HG02678 (cell line): ENCODE measurements at regions not wholly inside any gene's neighbourhood (a gene's known extent, or its start where the extent isn't known, plus 50 kb on each side); places are given as distances from the start of the nearest gene placed in this dataset.

Source experiments
- ATAC-seq: cut with Tn5 transposase; IDR thresholded peaks from one replicate; pipeline ENCODE4 v1.9.1; 2021; ENCODE audit warnings: mild to moderate bottlenecking, moderate library complexity; ENCODE audit not compliant: unreplicated experiment

DNA sequence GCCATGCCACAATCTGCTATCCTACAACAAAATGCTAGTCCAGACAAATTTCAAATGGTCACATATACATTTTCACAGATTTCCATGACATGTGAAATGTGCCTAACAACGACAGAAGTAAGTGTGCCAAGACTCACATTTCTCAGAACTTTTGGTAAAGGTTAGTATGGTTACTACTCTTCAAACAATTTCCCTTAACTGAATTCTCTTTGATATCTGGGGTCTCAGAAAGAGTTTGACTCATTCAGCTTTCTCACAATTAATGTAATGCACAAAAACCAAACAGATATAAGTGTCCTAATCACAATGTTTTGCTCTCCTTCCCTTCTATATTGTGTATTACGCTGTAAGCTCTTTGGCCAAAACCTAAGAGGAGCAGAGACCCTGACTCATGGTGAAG lies 122.4 kb upstream of the LEF1 start:
- ATAC-seq = no peak

DNA sequence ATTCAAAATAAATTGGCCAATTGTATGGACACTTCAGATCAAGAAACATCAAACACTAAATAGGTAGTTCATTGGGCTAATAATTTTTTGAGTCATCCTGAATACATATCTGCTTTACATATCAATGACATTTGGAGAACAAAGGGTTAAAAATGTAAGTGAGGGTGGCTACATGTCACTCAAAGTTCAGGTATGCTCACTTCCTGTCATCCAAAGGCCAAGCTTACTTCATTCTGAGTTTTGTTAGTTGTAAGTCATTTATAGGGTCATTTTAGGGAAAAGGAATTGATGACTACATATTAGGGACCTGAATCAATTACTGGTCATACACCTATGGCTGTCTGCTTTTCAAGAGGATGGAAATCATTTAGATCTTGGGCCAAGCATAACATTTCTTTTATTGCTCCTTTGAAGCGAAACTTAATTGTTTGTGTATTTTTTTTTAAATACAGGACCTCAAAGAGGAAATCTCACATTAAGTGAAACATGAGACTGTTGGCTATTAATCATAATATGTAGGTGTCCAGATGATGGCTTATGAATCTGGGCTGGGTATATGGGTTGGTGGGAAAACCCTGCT lies 119.2 kb upstream of the LEF1 start:
- ATAC-seq = no peak

DNA sequence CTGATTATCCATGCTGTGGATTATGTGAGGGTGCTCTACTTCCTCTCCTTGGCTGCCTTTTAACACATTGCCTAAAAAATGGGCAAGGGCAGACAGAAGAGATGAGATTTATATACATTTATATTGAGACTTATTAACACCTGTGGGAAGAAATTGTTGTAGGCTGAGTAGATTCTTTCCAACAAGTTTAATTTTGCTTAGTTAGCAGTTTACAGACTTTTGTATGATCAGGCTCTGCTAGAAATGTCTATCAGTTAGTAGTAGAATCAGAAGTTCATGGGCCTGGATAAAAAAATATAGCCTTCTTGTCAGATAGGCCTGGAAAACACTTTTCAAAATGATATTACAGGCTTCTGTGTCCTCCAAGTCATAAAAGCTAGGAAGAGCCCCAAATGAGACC lies 111.3 kb upstream of the LEF1 start:
- no peak for ATAC-seq

DNA sequence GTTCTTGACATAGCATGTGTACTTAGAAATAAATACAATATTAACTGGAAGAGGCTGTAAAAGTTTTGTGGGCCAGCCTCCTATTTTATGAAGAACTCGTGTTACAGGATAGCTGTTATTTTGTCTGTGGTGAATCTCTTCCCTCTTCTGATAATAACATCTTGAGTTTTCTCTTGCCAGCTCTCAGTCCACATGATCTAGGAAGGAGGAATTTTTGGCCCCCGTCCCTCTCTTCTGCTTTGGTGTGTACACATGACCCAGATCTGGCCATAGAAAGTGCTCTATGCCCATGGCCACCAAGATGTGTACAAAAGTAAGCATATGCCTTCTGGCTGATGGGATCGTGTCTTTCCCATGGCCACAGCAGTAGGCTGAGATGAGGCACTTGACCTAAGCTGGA lies 108.0 kb upstream of the LEF1 start:
- ATAC-seq = no peak

DNA sequence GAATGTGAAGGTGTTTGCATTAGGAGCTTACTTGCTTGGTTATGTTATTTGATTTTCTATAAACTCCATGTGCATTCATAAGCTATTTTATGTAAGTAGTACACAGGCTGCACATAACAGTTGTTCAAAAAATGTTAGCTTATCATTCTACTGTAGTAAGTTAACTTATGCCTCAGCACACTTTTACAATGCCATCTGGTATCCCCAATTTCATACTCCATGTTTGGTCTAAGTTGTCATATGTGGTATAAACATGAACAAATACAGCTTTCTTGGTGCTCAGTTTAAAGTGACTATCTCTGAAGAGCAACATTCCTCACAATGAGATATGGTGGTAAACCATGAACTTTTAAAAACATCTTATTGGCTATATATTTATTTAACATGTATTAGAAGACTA lies 104.3 kb upstream of the LEF1 start:
- ATAC-seq = no peak

DNA sequence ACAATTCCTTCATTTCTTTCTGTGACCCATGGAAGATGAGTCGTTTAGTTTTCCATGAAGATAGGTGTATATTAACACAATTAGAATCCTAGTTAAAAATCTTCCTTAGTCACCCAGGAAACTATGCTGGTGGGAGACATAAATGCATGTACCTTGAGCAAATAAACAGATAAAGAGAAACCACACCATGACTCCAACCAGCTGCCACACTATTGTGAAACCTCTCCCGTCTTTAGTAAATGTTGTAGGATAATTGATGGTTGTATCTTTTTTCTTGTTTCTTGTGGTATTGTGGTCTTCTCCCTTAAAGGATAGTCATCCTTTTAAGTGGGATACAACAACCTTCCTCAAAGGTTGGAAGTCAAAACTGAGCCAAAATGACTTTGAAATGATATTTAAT lies 103.8 kb upstream of the LEF1 start:
- no peak for ATAC-seq

GRCh38 chr4:108272046-108272445 lies 103.3 kb upstream of the LEF1 start:
- ATAC-seq = no peak

- no peak for ATAC-seq
Observed at GRCh38 chr4:108270466-108271450, 102.0 kb upstream of the LEF1 start.

- ATAC-seq = no peak
Observed at GRCh38 chr4:108264693-108265092, 96.0 kb upstream of the LEF1 start.

- ATAC-seq = no peak
Observed at GRCh38 chr4:108263057-108263456, 94.3 kb upstream of the LEF1 start.

- ATAC-seq = no peak
Observed at GRCh38 chr4:108261026-108261425, 92.3 kb upstream of the LEF1 start.

GRCh38 chr4:108256538-108256937 lies 87.8 kb upstream of the LEF1 start:
- ATAC-seq = no peak

- no peak for ATAC-seq
Observed at GRCh38 chr4:108255203-108255747, 86.5 kb upstream of the LEF1 start.

GRCh38 chr4:108249397-108249796 lies 80.7 kb upstream of the LEF1 start:
- ATAC-seq = no peak

DNA sequence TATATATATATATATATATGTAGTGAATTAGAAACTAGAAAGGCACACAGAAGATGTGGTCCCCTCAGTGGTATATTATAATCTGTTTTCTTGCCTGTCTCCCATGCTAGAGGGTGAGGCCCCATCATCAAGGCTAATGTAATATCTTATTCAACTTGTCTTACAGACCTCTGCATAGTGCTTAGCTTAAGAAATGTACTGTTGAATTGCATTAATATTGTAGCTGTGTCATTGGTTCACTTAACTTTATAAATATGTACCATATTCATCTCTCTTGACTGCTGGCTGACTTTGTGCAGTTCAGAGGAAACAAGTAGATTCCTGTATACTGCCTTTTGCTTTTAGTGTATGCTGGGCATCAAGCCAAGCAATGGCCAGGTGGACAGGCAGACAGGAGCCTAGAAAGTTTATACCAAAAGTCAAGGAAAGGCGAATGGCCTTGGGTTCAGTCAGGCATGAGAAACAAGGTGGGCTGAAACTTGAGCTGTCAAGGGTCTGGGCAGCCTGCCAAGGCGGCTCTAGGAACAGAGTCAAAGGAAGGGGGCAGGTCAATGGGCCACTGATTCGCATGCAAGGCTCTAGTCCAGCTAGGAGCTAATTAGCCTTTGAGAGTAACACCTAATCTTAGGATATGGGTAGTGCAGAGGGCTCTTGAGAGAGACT lies 78.8 kb upstream of the LEF1 start:
- no peak for ATAC-seq

DNA sequence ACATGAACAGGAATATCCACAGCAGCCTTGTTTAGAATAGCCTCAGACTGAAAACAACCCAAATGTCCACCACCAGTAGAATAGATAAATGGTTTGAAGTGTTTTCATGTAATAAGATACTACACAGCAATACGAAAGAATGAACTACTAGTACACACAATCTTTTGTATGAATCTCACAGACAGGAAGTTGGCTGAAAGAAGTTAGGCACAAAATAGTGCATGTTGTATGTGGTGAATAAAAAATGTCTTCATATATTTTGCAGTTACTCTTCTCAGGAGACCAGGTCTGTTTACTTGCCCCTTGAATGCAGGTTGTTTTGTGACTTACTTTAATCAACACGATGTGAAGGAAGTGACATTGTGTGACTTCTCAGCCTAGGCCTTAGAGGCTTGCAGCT lies 75.9 kb upstream of the LEF1 start:
- ATAC-seq = no peak

DNA sequence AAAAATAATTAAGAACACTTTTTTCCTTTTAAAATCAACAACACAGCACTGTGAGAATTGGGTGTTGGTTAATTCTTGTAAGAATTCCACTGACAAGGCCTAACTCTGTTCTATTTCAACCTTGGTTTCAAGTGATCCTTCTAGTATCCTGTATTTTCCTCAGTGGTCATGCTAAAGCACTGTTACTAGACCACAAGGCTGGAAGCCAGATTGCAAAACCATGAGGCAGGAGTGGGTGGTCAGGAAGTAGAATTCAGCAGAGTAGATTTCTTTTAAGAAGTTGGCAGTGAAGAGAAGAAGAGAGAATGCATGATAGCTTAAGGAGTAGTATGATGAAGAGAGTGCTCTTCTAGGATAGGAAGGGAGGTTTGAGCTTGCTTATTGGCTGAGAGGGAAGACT lies 71.6 kb upstream of the LEF1 start:
- no peak for ATAC-seq

GRCh38 chr4:108237693-108238092 lies 69.0 kb upstream of the LEF1 start:
- no peak for ATAC-seq

DNA sequence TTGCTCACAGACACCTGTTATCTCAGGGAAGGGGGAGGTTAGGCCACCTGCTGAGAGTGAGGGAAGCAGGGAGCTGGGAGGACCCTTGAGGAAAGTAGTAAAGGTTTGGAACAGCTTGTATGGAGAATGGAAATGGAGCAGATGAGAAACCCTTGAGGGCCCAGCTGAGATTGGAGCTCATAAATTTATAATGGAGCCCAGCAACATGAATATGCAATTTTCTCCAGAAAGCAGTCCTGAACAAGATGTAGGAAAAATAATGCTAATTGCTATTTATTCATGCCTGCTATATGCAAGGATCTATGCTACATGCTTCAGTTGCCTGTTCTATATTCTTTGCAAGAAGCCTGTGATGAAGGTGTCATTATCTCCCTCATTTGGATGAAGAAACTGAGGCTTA lies 67.5 kb upstream of the LEF1 start:
- ATAC-seq = no peak

GRCh38 chr4:108227923-108228322 lies 59.2 kb upstream of the LEF1 start:
- no peak for ATAC-seq

- no peak for ATAC-seq
Observed at GRCh38 chr4:108224611-108225053, 55.9 kb upstream of the LEF1 start.

GRCh38 chr4:108223313-108223712 lies 54.6 kb upstream of the LEF1 start:
- no peak for ATAC-seq
